K562 (cell line): ENCODE measurements at regions not wholly inside any gene's neighbourhood (a gene's known extent, or its start where the extent isn't known, plus 50 kb on each side); places are given as distances from the start of the nearest gene placed in this dataset.

ENCODE experiments used
- ATAC-seq: fragments of 200-7000 bp; cut with Tn5 transposase; 3 replicates; pipeline ENCODE4 v1.9.1; 2020; ENCODE audit warnings: moderate library complexity
- BruUV-seq: library from RNA; stranded (reverse); fragments of 400-500 nt; replicated peaks from 2 replicates; lab custom pipeline; 2021; lab: Mats Ljungman, UMichigan
- CTCF ChIA-PET: fragments of 300-600 bp; formaldehyde crosslinking; extraction: SDS; loops from one replicate; lab custom pipeline; 2021; ENCODE audit warnings: low intra/inter-chr PET ratio; lab: Yijun Ruan, JAX
- POLR2A ChIA-PET: fragments of 300-600, 350-650 bp; sonication (Branson Sonifier 250); formaldehyde crosslinking; extraction: SDS; loops from one replicate; lab custom pipeline; 2021; ENCODE audit warnings: antibody characterized with exemption, inconsistent platforms; lab: Yijun Ruan, JAX
- DNase-seq, 4 experiments: peaks; one replicate each; pipeline versions ENCODE4 v3.0.0 to v3.0.0-alpha.2; 2011 to 2018; ENCODE audit warnings: low spot score in 3 of 4, mixed read lengths in 3 of 4; ENCODE audit errors: extremely low read depth in 1 of 4
- FAIRE-seq: peaks from 2 replicates; lab custom pipeline; 2011; peaks lifted over from hg19 to GRCh38; lab: Jason Lieb, UNC
- H2AFZ ChIP-seq: 2 replicates; pipeline ENCODE4 v1.6.0; 2011; ENCODE audit warnings: low read depth, low read length, control low read depth, inconsistent platforms
- H3K27ac ChIP-seq: fragments of 200-600 bp; 3 replicates; pipeline ENCODE4 v1.8.0; 2011; ENCODE audit warnings: low read depth, mild to moderate bottlenecking, control low read depth, inconsistent platforms, low read length, moderate library complexity, mixed read lengths; ENCODE audit errors: extremely low read depth
- H3K27me3 ChIP-seq, 2 experiments: fragments of 300-600 bp in 1 of 2; 2 replicates in 1 of 2; 3 replicates in 1 of 2; pipeline versions ENCODE4 v1.6.0 to v1.8.0; 2011; ENCODE audit warnings: inconsistent platforms in 2 of 2, low read length in 2 of 2, mild to moderate bottlenecking in 1 of 2, mixed read lengths in 1 of 2, moderate library complexity in 1 of 2; ENCODE audit not compliant: control insufficient read depth in 2 of 2, insufficient read depth in 2 of 2
- H3K36me3 ChIP-seq: fragments of 300-600 bp; 3 replicates; pipeline ENCODE4 v1.8.0; 2011; ENCODE audit warnings: mild to moderate bottlenecking, low read length, inconsistent platforms; ENCODE audit not compliant: control insufficient read depth, insufficient read depth
- H3K4me1 ChIP-seq, 2 experiments: fragments of 200-600 bp in 1 of 2; replicated peaks in 1 of 2; 2 replicates in 1 of 2; 3 replicates in 1 of 2; pipeline versions ENCODE4 v1.5.1 to v1.8.0; 2011; ENCODE audit warnings: inconsistent platforms in 2 of 2, low read length in 2 of 2, mild to moderate bottlenecking in 1 of 2, mixed read lengths in 1 of 2, moderate library complexity in 1 of 2; ENCODE audit not compliant: control insufficient read depth in 2 of 2, insufficient read depth in 2 of 2
- H3K4me2 ChIP-seq: 2 replicates; pipeline ENCODE4 v1.6.1; 2011; ENCODE audit warnings: low read length, control low read depth, inconsistent platforms, mixed read lengths; ENCODE audit not compliant: insufficient read depth
- H3K4me3 ChIP-seq: fragments of 200-600 bp; sonication (generic), shearing (Covaris generic); 2 replicates; pipeline ENCODE4 v1.5.1; 2016; ENCODE audit warnings: control low read depth, inconsistent platforms
- H3K79me2 ChIP-seq: fragments of 200-600 bp; 3 replicates; pipeline ENCODE4 v1.8.0; 2011; ENCODE audit warnings: low read length, inconsistent platforms; ENCODE audit not compliant: control insufficient read depth, insufficient read depth
- H3K9ac ChIP-seq, 2 experiments: 2 replicates each; pipeline versions ENCODE4 v1.6.0 to v1.6.1; 2011; ENCODE audit warnings: low read depth in 2 of 2, low read length in 2 of 2, control low read depth in 1 of 2, inconsistent platforms in 1 of 2, mild to moderate bottlenecking in 1 of 2, mixed read lengths in 1 of 2; ENCODE audit not compliant: insufficient read depth in 1 of 2
- H3K9me1 ChIP-seq: one replicate; pipeline ENCODE4 v1.6.0; 2011; ENCODE audit warnings: inconsistent platforms, mild to moderate bottlenecking, low read length, moderate library complexity; ENCODE audit not compliant: control insufficient read depth, insufficient read depth
- H3K9me3 ChIP-seq: replicated peaks from 2 replicates; pipeline ENCODE4 v1.5.1; 2011; ENCODE audit warnings: low read depth, low read length, inconsistent platforms; ENCODE audit not compliant: control insufficient read depth, insufficient read depth
- H4K20me1 ChIP-seq: replicated peaks from 2 replicates; pipeline ENCODE4 v1.6.1; 2011; ENCODE audit warnings: low read length, inconsistent platforms, mixed read lengths; ENCODE audit not compliant: control insufficient read depth, insufficient read depth
- ZBED1 ChIP-seq: IDR thresholded peaks from 2 replicates; pipeline ENCODE4 v1.6.1; 2014
- WGBS: fragments of 100-300 bp; shearing (Covaris generic); methylation state at CpG from one replicate; pipeline ENCODE4 v1.1.6; 2016; ENCODE audit warnings: low coverage, mixed read lengths; ENCODE audit not compliant: insufficient coverage; ENCODE audit errors: missing lambda C conversion rate; 5-methylcytosine and 5-hydroxymethylcytosine counted together
- in situ Hi-C: fragments of 300-500 bp; cut with MboI; formaldehyde crosslinking; loops from 4 replicates; pipeline ENCODE4 v1.15.0; 2018; ENCODE audit warnings: inconsistent platforms, mixed read lengths
- intact Hi-C: fragments of 100-400 bp; cut with micrococcal nuclease; formaldehyde crosslinking; loops from 2 replicates; pipeline ENCODE4 v1.14.2; 2022
- TF ChIP-seq, protein P1 (sequence below), 2 experiments: fragments of 450-650 bp; IDR thresholded peaks; 2 replicates each; pipeline ENCODE4 v1.6.1; 2018; ENCODE audit warnings: mild to moderate bottlenecking in 2 of 2, low read depth in 1 of 2; ENCODE audit not compliant: partially characterized antibody in 2 of 2

GRCh38 chr14:54188064-54188666 is 208.6 kb upstream of the CDKN3 start:
- in situ Hi-C loops: no loop called here
- intact Hi-C loops: no loop called here
- no peak for DNase-seq
- no peaks in the 10 kb centered on the region for H3K4me1 ChIP-seq
- H3K27me3 ChIP-seq: no peaks in the 10 kb centered on the region
- no peak overlapping the region for H3K4me3 ChIP-seq
- no peaks in the 10 kb centered on the region for H4K20me1 ChIP-seq
- H3K9me1 ChIP-seq: no peaks in the 10 kb centered on the region
- no peaks in the 10 kb centered on the region for H3K9me3 ChIP-seq
- CTCF ChIA-PET: no interaction called here
- no peak overlapping the region for H2AFZ ChIP-seq
- POLR2A ChIA-PET: no interaction called here
- no peaks in the 10 kb centered on the region for H3K79me2 ChIP-seq
- no peak overlapping the region for H3K4me2 ChIP-seq
- WGBS: 16% methylated on average over 14 of the region's 16 CpGs
- no peak for FAIRE-seq
- TF ChIP-seq, protein P1, sequence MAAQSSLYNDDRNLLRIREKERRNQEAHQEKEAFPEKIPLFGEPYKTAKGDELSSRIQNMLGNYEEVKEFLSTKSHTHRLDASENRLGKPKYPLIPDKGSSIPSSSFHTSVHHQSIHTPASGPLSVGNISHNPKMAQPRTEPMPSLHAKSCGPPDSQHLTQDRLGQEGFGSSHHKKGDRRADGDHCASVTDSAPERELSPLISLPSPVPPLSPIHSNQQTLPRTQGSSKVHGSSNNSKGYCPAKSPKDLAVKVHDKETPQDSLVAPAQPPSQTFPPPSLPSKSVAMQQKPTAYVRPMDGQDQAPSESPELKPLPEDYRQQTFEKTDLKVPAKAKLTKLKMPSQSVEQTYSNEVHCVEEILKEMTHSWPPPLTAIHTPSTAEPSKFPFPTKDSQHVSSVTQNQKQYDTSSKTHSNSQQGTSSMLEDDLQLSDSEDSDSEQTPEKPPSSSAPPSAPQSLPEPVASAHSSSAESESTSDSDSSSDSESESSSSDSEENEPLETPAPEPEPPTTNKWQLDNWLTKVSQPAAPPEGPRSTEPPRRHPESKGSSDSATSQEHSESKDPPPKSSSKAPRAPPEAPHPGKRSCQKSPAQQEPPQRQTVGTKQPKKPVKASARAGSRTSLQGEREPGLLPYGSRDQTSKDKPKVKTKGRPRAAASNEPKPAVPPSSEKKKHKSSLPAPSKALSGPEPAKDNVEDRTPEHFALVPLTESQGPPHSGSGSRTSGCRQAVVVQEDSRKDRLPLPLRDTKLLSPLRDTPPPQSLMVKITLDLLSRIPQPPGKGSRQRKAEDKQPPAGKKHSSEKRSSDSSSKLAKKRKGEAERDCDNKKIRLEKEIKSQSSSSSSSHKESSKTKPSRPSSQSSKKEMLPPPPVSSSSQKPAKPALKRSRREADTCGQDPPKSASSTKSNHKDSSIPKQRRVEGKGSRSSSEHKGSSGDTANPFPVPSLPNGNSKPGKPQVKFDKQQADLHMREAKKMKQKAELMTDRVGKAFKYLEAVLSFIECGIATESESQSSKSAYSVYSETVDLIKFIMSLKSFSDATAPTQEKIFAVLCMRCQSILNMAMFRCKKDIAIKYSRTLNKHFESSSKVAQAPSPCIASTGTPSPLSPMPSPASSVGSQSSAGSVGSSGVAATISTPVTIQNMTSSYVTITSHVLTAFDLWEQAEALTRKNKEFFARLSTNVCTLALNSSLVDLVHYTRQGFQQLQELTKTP (IDR thresholded peaks at IDR 0.05; ENCODE audit: low read depth in 1 of 2, partially characterized antibody in 2 of 2): peak in 1 of 2 experiments; percentile 80
- TF ChIP-seq ZBED1: no peak
- H3K36me3 ChIP-seq: no peaks in the 10 kb centered on the region
- H3K27ac ChIP-seq: no peak overlapping the region
- no TSS peak for BruUV-seq
- ATAC-seq: no peak
- no peak overlapping the region for H3K9ac ChIP-seq
